Superior temporal gyrus (tissue), 1 donor: ENCODE measurements at regions not wholly inside any gene's neighbourhood (a gene's known extent, or its start where the extent isn't known, plus 50 kb on each side); places are given as distances from the start of the nearest gene placed in this dataset.
"Not testable (repeated sequence)": the region's sequence is repeated elsewhere in the genome, so short reads cannot be mapped to it uniquely, and the experiment has no call there.

Source experiments
- DNase-seq: peaks from one replicate; pipeline ENCODE4 v3.0.0-alpha.2; 2016; ENCODE audit errors: extremely low spot score

DNA sequence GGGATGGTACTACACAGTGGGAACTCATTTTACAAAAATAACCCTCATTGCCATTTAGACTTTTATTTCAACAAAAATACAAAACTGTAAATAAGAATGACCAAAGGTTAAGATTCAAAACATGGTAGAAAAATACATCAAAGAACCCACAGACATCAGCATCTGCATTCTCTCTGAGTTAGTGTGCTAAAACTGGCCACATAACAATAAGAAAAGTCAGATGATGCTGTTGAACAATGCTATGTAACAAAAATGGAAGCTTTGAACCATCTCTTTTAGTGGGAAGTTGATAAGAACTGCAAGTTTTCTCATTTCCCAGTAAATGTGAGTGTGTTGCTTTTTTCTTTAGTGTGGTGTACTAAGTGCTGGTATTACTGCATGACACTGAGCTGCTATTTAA, 888.4 kb upstream of the EPHA5 start:
- DNase-seq, result no peak

DNA sequence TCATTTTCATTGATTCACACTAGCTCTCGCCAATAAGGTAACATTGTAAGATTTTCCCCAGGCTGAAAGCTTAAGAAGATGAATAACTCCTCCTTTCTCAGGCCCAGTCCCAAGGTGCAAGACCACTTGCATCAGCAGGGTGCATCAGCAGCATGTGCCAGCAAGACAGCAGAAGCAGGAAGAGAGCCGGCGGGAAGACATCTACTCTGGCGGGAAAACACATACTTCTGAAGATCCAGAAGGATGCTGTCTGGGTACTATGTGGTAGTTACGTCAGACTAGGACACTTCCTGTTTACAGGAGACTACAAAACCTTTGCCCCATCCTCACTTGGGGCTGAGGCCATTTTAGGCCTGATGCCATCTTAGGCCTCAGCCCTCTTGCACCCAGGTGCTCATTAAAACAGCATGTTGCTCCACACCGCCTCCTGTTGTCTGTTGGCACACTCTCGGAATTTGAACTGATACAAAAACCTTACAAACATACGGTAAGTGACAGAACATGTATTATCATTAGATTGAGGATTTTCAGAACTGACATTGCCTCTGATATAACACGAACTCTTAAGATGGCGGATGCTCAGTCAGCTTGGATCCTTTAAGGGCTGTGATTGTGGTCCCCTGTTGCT, 886.5 kb upstream of the EPHA5 start:
- DNase-seq, result no peak

DNA sequence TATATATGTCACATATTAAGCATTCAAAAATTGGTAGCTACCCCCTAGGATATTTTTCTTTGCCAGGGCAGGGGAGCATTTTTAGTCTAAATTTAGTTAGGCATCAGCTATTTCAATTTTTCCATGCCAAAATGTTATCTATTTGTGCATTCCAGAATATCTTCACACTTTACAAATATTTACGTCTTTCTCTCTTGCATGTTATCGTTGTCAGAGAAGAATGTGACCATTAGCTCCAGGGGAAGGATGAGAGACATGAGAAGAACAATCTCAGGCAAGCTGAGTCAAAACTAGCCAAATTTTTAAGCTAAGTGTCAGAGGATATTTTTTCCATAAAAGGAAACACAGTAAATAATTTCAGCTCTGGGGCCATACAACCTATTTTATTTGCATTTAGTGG, 885.0 kb upstream of the EPHA5 start:
- no peak for DNase-seq

DNA sequence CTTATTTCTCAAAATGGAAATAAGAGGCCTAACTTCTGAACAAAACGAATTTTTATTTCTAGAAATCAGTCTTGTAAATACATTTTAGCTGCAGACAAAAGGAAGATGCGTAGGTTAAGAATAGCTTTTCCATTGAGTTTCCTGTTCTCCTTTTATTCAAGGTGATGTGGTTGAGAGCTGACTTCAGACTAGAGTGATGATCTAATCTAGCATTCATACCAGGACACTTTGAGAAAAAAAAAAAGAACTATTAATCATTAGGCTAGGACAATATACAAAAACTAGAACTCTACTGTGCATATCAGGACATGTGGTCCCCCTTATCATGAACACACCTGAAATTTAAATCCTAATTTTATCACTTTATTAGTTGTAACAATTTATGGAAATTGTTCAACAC, 884.5 kb upstream of the EPHA5 start:
- DNase-seq, result no peak

DNA sequence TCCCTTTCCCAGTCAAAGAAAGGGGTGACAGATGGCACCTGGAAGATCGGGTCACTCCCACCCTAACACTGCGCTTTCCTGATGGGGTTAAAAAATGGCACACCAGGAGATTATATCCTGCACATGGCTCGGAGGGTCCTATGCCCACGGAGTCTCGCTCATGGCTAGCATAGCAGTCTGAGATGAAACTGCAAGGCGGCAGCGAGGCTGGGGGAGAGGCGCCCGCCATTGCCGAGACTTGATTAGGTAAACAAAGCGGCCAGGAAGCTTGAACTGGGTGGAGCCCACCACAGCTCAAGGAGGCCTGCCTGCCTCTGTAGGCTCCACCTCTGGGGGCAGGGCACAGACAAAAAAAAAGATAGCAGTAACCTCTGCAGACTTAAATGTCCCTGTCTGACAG, 875.0 kb upstream of the EPHA5 start:
- DNase-seq, result not testable (repeated sequence)

DNA sequence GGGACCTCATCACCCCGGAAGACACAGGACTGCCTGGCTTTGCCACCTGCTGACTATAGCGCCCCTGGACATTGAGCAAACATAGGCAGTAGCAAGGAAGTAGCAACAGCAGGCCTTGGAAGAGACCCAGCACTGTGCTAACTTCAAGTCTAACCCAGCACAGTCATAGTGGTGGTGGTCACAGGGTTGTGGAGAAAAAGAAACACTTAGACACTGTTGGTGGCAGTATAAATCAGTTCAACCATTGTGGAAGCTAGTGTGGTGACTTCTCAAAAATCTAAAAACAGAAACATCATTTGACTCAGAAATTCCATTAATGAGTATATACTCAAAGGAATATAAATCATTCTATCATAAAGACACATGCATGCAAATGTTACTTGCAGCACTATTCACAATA, 874.0 kb upstream of the EPHA5 start:
- no peak for DNase-seq

DNA sequence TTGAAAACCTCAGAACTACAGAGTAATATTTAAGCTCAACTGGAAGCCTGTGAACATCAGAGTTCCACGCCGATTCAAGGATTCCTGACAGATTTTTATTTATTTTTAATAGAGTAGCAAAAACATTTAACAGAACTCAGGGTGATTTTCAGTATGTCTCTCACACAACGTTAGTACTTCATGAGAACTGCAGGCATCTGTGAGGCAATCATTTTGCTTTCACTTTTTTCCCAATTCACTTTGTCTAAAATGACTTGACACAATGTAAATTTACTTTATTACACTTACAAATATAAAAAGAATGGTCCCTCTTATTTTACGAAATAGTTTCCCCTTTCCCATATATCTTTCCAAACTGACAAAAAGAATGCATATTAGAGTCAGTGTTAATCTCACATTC, 869.5 kb upstream of the EPHA5 start:
- no peak for DNase-seq

DNA sequence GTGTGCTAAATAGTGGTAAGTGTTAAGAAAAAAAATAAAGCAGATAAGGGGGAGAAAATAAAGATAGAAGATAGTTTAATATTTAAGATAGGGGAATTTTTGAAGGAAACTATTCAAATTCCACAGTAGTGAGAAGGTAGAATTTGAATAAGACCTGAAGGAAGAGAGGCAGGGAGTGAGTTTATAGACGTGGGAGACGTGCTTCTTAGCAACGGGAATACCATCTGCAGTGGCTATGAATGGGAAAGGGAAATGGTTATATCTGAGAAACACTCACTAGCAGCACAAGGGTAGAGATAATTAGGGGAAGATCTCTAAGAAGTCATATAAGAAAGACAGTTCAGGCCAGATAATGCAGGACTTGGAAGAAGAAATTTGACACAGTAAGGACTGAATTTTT, 854.5 kb upstream of the EPHA5 start:
- no peak for DNase-seq

DNA sequence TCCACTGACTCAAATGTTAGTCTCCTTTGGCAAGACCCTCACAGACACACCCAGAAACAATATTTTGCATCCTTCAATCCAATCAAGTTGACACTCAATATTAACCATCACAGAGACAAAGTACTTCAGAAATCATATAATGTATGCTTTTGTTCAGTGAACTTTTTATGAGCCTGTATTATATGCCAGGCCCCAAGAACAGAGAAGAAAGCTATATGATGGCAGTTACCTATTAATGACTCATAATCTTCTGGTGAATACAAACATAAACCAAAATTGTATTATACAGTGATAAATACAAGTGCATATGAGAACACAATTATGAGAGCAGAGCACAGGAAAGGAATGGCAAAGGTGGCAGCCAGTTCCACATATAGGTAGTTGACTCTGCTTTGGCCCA, 852.0 kb upstream of the EPHA5 start:
- DNase-seq, result no peak

DNA sequence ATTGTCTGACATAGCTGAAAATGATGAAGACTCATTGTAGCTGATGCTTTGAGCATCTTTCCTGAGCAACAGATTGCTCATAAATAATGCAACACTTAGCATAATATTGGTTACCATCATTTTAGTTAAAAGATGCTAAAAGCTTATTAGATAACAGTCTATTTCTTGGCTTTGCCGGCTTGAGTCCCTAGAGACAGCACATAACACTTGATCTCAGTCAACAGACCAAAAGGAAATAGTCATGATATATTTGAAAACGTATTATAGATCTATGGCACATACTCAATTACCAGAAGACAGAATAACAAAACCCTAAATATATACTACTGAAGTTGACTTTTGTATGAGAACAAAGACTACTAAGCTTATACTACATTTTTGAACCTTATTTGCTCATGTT, 846.7 kb upstream of the EPHA5 start:
- DNase-seq, result no peak

DNA sequence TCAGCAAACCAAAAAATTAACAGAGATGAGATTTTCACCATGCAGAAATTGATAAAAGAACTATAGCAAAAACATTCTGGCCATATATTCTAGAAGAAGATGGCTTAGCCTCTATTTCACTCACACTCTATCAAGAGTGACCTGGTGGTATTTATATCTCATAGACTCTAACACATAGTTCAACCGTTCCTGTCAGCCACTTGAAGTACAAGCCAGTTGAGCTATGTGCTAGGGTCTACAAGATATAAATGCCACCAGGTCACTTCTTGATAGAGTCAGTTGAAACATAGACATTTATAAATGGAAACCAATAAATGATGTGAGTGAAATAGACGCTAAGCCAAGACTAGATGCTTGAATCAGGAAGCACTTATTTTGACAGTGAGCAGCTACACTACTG, 836.7 kb upstream of the EPHA5 start:
- DNase-seq, result no peak

DNA sequence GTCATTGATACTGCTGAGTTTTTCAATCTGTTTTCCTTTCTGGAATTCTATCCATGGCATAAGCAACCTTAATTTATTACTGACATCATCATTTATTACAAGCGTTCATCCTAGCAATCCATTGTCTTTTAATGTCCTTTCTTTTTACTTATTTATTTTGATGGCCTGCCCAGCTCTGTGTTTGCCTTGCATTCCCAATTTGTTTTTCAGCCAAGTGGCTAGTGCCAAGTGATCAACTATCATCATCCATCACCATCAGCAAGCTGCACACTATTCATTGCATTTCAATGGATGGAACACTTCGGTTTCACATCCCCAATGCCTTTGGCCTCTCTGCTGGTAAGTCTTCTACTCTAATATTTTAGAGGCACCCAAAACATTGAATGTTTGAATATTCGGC, 831.7 kb upstream of the EPHA5 start:
- DNase-seq, result no peak

DNA sequence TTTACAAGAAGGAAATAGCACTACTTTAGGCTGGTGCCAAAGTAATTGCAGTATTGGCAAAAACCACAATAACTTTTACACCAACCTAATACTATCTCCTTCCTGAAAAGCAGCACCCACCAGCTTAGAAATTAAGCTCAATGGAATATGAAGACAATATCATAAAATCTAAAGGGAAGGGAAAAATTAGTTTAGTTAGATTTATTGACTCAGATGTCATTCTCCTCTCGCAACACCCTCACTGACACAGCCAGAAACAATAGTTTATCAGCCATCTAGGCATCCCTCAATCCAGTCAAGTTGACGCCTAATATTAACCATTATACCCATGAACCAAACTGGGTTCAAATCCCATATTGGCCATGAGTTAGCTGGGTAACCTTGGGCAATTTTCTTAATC, 820.4 kb upstream of the EPHA5 start:
- no peak for DNase-seq

DNA sequence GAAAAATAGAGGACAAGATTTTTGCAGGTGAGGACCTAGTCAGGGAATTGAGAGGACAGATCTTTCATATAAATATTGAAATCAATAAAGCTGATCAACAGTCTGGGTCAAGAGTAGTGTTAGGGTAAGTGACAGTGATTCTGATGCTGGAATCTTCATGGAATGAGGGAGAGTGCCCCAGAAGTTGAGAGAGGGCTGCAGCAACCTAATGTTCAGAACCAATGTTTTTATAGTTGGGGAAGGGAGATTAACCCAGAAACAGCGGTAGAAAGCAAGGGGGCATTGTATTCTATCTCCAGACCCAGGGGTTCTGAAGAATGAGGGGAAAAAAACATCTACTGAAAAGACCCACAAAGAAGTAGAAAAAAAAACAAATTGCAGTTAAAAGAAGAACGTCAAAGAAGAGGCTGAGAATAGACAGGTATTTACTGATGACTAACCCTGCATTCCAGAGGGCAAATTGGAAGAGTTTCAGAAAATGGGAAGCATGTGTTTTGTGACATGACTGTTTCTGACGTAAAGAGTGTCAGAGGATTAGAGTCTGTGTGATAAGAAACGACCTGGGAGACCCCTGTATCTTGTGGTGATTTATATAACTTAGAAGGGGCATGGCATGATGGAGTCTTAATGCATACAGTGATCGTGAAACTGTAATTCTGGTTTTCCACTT, 819.6 kb upstream of the EPHA5 start:
- no peak for DNase-seq

DNA sequence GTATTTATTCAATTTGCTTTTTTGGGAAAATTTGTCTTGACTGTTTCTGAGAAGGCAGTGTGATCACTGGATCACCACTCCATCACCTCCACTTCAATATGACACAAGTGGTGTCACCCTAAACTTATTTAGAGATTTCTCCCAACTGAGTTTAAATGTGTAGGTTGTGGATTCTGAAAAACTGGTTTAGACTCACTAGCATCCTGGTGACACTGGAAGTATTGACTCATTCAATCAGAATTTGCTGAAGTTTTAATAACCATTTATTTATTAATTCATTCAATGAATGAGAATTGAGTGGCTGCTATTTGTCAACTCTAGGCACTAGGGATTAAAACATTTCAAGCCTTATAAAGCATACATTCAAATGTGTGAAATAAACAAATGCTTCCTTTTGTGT, 819.1 kb upstream of the EPHA5 start:
- DNase-seq, result no peak

DNA sequence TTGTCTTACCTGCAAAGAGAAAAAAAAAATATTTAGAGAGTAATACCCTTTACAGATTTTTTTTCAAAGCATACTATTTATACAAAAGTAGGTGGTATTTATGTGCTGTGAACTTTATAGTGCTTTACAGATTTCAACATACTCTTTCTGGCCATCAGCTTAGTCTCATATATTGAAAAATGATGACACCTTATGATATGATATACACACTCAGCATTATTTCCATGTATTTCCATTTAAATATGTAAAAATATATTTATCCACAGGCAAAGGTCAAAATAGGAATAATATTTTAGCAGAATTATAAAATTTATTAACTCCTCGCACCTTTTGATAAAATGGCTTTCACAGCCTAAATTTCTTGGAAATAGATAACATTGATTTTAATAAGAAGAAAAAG, 815.8 kb upstream of the EPHA5 start:
- no peak for DNase-seq

DNA sequence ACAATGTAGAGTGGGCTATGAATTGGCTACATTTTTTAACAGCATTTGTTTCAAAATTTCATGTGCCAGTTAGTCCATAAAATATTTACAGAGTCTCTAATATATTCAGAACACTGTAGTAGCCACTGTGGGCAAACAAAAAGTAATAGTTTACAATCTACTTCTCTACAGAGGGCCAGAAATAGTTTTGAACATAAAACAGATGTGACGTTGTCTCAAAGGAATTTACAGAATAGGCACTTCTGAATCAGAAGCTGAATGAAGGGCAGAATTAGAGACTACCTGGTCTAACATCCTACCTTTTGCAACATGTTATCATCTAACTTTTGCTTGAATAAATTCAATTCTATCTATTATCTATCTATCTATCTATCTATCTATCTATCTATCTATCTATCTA, 811.9 kb upstream of the EPHA5 start:
- DNase-seq, result no peak

DNA sequence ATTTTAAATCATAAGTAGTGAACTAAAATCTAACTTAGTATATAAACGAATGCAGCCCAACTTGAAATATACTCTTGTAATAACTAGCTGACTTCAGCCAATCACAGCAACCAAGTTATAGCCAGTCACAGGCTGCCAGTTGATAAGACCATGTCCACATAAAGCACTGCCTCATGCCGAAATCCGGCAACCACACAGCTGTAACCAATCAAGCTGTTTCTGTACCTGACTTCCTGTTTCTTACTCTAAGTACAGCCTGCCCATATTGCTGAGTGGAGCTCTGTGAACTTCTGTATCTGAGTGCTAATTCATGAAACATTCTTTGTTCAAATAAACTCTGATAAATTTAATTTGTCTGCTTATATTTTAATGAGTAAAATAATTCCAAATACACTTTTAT, 805.3 kb upstream of the EPHA5 start:
- no peak for DNase-seq

DNA sequence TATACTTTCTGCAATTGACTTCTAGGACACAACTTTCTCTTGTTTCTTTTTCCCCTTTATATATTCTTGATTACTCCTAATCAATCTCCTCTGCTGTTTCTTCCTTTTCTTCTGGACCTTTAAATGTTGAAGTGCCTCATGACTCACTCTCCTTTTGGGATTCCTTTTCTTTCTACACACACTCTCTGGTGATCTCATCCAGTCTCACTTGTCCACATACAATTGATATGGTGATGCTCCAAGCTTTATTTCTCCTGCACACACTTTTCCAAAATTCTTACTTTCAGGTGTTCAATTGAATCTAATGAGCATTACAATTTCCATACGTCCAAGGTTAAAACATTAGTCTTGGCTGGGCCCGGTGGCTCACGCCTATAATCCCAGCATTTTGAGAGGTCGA, 794.8 kb upstream of the EPHA5 start:
- no peak for DNase-seq

DNA sequence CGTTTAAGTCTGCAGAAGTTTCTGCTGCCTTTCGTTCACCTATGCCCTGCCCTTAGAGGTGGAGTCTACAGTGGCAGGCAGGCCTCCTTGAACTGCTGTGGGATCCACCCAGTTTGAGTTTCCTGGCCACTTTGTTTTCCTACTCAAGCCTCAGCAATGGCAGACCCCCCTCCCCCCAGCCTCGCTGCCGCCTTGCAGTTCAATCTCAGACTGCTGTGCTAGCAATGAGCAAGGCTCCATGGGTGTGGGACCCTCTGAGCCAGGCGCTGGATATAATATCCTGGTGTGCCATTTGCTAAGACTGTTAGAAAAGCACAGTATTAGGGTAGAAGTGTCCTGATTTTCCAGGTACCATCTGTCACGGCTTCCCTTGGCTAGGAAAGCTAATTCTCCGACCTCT, 792.6 kb upstream of the EPHA5 start:
- not testable (repeated sequence) for DNase-seq

DNA sequence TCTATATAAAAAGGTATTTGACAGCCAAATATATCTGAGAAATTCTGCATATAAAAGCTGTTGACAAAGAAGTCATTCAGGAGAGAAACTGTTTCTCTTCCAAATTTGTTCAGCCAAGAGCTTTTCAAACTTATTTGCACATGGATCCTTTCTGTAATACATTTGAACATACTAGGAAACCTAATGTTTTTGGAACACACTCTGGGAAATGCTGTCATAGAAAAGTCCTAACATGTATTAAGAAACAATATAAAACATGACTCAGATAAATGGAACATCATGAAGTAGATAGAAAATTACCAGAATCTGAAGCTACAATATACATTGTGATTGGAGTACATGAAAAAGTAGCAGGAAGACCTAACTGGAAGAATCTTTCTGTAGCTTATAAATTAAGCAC, 781.5 kb upstream of the EPHA5 start:
- DNase-seq, result no peak

DNA sequence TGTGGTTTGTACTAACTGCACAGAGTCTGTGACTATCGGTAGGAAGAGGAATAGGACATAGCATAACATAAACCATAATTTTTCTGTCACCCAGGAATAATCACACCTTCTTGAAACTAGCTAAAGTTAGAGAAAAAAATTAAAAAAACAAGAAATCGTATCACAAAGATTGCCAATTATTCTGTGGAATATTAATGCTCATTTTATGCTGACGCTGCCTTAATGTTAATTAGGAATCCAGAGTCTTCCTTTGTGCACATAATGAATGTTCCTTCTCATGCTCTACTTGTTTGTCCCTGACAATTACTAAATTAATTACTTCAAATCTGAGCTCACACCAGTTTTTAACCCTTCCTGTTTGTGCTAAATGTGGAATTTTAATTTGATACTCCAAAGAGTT, 772.7 kb upstream of the EPHA5 start:
- DNase-seq, result no peak

DNA sequence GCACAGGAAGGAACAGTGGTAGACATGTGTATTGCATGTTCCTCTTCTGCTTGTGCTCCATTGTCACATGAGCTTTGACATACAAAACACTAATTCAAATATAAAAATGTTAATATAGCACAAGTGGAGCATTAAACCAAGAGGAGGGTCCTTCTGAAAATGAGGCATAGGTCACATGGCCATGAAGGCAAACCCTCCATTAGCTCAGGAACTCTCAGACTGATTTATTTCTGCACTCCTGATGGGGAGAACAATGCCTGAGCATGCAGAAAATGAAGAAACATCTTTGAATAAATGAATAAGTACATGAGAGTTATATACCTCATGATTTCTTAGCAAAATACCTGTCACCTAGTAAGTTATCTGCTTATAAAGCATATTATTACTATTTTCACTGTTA, 769.2 kb upstream of the EPHA5 start:
- no peak for DNase-seq

DNA sequence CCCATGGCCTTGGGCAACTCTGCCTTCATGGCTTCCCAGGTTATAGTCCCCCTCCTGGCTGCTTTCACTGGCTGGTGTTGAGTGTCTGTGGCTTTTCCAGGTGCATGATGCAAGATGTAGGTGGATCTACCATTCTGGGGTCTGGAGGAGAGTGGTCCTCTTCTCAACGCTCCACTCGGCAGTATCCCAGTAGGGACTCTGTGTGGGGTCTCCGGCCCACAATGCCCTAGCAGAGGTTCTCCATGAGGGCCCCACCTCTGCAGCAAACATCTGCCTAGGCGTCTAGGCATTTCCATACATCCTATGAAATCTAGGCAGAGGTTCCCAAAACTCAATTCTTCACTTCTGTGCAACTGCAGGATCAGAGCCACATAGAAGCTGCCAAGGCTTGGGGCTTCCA, 763.4 kb upstream of the EPHA5 start:
- DNase-seq, result no peak
